Activated naive CD8-positive, alpha-beta T cell (primary cell): ENCODE measurements at regions not wholly inside any gene's neighbourhood (a gene's known extent, or its start where the extent isn't known, plus 50 kb on each side); places are given as distances from the start of the nearest gene placed in this dataset.

ENCODE experiments used
- H3K27ac Mint-ChIP-seq: one replicate; pipeline ENCODE4 v1.8.0; 2021; ENCODE audit warnings: mixed read lengths
- H3K27me3 Mint-ChIP-seq: one replicate; pipeline ENCODE4 v1.8.0; 2021; ENCODE audit warnings: mixed read lengths
- H3K36me3 Mint-ChIP-seq: one replicate; pipeline ENCODE4 v1.8.0; 2021; ENCODE audit warnings: mixed read lengths
- H3K4me1 Mint-ChIP-seq: one replicate; pipeline ENCODE4 v1.8.0; 2021; ENCODE audit warnings: low read depth, mixed read lengths
- H3K4me3 Mint-ChIP-seq: one replicate; pipeline ENCODE4 v1.8.0; 2021; ENCODE audit warnings: mild to moderate bottlenecking, mixed read lengths
- H3K9me3 Mint-ChIP-seq: one replicate; pipeline ENCODE4 v1.8.0; 2021; ENCODE audit warnings: low read depth, mixed read lengths

DNA sequence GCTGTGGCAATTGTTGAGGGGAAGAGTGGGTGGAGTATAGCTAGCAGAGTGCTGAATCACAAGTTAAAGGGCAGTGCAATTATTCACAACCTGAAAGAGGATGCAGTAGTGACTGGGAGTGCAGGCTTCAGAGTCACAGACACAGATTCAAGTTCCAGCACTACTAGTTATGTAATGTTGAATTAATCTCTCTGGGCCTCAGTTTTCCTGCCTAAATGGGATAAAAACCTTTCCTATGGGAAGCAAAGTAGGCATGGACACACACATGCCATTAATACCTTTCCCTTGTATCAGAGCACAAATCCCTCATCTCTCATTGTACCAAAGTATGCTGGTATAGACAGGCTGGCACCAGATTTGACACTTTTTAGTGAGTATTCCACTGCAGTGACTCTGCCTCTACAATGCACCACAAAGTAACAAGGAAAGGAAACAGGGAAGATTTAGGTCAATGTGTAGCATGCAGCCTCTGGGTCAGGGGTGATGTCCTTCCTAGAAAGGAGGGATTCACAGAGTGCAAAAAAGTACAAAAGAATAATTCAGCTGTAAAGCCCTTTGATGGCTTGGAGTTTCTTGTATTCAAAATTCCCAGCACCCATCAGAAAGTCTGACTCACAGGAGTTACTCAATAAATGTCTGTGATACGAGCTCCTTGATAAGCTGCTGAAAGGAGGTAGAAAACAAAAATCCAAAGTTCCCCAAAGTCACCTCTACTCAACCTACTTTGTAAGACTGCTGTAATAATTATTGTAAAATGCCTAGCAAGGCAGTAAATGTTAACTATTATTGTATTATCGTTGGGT is 507.5 kb upstream of the TGFBR2 start:
- no peaks in the 10 kb centered on the region for H3K9me3 Mint-ChIP-seq
- H3K36me3 Mint-ChIP-seq = no peaks in the 10 kb centered on the region
- H3K4me1 Mint-ChIP-seq = peaks cover 7% of the 10 kb centered on the region

DNA sequence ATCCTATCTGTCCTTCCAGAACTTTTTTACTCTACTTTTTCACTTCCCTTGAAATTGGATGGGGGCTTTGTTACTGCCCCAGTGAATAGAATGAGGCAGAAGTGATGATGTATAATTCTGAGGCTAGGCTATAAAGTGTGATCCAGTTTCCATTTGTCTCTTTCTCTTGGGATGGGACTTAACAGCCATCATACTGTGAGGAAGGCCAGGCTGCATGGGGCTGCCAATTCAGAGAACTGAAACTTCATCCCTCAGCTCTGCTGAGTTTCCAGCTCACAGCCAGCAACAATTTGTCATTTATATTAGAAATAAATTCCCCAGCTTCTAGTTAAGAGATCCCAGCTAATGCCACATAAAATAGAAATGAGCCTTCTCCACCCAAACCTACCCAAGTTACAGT is 504.0 kb upstream of the TGFBR2 start:
- no peak overlapping the region for H3K4me3 Mint-ChIP-seq
- H3K4me1 Mint-ChIP-seq = peaks cover 7% of the 10 kb centered on the region
- H3K27me3 Mint-ChIP-seq = peaks cover 2% of the 10 kb centered on the region
- no peak overlapping the region for H3K27ac Mint-ChIP-seq
- peaks cover 7% of the 10 kb centered on the region for H3K36me3 Mint-ChIP-seq
- peaks cover 6% of the 10 kb centered on the region for H3K9me3 Mint-ChIP-seq

More for the DNA sequence above, 507.5 kb upstream of the TGFBR2 start:
- no peak overlapping the region for H3K4me3 Mint-ChIP-seq
- no peaks in the 10 kb centered on the region for H3K27me3 Mint-ChIP-seq
- no peak overlapping the region for H3K27ac Mint-ChIP-seq

DNA sequence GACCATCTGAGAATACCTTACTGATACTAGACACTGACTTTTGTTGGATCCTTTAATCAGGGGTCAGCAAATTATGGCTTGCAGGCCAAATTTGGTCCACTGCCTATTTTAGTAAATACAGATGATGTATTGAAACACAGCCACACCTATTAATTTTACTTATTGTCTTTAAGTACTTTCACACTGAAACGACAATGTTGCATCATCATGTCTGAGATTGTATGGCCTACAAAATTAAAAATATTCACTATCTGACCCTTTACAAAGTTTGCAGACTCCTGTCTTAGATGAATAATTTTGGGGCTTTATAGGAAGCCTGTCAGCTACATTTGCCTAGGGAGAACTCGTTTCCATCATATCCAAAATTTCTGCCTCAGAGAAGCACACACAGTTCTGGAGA is 503.2 kb upstream of the TGFBR2 start:
- Mint-ChIP-seq H3K4me3 (no peak overlapping the region), H3K27me3 (peaks cover 2% of the 10 kb centered on the region)

DNA sequence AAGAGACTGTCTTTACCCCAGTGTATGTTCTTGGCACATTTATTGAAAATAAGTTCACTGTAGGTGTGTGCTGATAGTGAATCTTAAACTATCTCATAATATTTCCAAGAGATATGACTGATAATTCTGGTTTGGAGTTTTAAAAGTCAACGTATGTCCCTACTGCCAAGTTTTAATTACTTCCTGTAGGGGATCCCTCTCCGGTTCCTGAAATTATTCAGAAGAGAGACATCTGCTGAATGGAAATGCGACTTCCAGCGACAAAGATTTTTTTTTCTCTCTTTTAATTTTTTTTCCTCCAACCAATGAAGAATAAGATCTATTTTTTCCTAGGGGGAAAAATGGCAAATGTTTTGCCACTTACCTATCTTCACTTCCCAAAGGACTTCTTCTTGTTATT is 498.9 kb upstream of the TGFBR2 start:
- Mint-ChIP-seq H3K27ac (no peak overlapping the region), H3K27me3 (peaks cover 2% of the 10 kb centered on the region), H3K4me1 (no peaks in the 10 kb centered on the region), H3K36me3 (peaks cover 7% of the 10 kb centered on the region), H3K9me3 (peaks cover 6% of the 10 kb centered on the region), H3K4me3 (no peak overlapping the region)

More for the DNA sequence above, 503.2 kb upstream of the TGFBR2 start:
- Mint-ChIP-seq H3K36me3 (peaks cover 7% of the 10 kb centered on the region), H3K27ac (no peak overlapping the region), H3K9me3 (peaks cover 6% of the 10 kb centered on the region), H3K4me1 (peaks cover 7% of the 10 kb centered on the region)

DNA sequence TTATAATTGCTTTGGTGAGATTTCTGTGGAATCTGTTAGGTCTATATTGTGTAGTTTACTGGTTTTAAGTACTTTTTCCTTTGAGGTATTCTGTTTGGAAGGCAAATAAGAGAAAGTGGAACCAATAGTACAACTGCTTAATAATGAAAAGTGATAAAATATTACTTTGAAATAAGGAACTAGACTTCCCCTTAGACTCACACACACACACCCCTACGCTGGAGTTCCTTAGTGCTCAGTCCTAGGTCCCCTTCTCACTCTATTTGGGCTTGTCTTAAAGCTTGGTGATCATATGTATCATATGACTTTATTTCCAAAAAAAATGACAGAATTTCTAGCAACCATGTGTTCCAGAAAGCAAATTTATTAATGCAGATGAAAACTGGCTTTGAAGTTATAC is 494.0 kb upstream of the TGFBR2 start:
- no peak overlapping the region for H3K27ac Mint-ChIP-seq
- H3K27me3 Mint-ChIP-seq = no peaks in the 10 kb centered on the region
- no peaks in the 10 kb centered on the region for H3K36me3 Mint-ChIP-seq
- H3K4me3 Mint-ChIP-seq = no peak overlapping the region
- peaks cover 7% of the 10 kb centered on the region for H3K4me1 Mint-ChIP-seq
- no peaks in the 10 kb centered on the region for H3K9me3 Mint-ChIP-seq

DNA sequence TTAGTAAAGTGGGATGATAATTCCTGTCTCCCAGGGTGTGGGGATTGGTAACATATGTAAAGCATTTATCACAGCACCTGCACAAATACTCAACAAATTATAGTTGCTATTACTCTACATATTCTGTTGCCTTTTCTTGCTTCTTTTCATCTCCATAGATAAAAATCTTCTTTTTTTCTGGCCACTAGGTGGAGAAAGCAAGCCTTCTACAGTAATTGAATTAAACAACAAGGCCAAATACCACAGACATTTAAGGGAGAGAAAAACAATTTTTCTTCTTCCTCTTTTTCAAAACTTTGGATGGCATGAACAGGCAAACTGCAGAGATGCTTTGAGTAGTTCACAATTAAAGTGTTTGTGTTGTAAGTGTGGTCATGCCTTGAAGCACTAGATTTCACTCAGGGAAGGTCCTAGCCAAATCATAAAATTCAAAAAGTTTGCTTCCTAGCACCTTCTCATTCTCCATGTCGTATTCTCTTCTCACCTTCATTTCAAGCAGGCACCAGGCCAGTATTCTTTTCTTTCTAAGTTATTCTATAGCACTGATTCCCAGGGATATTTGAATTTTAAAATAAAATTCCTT is 493.4 kb upstream of the TGFBR2 start:
- H3K27ac Mint-ChIP-seq = no peak overlapping the region
- no peaks in the 10 kb centered on the region for H3K36me3 Mint-ChIP-seq
- H3K4me3 Mint-ChIP-seq = no peak overlapping the region
- H3K9me3 Mint-ChIP-seq = no peaks in the 10 kb centered on the region
- H3K4me1 Mint-ChIP-seq = peaks cover 7% of the 10 kb centered on the region
- H3K27me3 Mint-ChIP-seq = no peaks in the 10 kb centered on the region

DNA sequence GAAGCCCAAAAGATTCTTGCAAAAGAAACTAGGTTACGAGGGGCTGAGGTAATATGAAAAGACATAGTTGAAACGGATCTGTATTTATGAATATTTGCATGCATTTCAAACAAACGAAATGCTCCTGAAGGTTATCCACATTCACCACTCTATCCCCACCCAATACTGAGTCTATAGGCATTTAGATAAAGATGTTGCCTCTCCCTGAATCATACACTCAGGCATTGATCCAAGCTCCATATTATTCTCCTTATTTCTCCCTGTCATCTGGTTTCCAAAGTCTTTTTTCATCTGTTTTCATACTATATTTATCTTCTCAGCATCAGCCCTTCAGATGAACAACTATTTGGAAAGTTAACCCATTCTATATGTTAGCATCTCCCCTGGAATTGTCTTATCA is 492.5 kb upstream of the TGFBR2 start:
- H3K9me3 Mint-ChIP-seq = no peaks in the 10 kb centered on the region
- no peak overlapping the region for H3K27ac Mint-ChIP-seq
- H3K27me3 Mint-ChIP-seq = no peaks in the 10 kb centered on the region
- peaks cover 7% of the 10 kb centered on the region for H3K4me1 Mint-ChIP-seq
- H3K4me3 Mint-ChIP-seq = no peak overlapping the region
- H3K36me3 Mint-ChIP-seq = no peaks in the 10 kb centered on the region

DNA sequence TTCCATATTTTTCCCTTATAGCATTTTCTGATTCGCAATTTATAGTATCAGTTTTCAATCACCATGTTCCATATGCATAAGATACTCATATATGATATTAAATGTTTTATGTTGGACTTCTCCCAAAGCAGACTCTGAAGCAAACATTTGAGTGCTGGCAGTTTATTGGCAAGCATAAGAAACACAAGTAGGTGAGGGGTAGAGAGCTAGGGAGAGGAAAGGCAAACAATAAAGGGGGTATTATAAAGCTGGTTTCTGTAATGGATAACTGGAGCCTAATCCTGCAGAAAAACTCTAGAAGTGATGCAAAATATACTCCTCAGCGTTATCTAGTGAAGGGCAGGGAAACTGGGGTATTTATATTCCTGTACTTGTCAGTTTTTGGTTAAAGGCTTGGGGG is 491.5 kb upstream of the TGFBR2 start:
- Mint-ChIP-seq H3K4me1 (peaks cover 7% of the 10 kb centered on the region), H3K27me3 (no peaks in the 10 kb centered on the region), H3K9me3 (no peaks in the 10 kb centered on the region), H3K4me3 (no peak overlapping the region), H3K27ac (no peak overlapping the region), H3K36me3 (no peaks in the 10 kb centered on the region)

DNA sequence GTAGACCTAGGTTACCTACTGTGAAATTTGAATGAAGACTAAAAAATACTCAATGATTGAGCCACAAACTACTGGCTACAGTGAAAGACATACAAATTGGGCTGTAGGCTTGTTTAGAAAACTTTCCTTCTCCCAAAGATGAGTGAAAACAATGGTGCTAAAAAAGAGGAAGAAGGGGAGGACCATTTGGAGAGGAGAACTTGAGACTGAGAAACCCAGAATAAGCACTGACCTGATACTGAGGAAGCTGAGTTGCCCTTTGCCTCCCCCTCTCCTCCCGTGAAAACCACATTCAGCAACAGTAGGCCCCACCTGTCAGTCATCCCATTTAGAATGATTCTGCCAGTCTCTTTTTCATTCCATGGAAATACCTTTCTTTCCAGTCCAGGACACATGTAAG is 484.0 kb upstream of the TGFBR2 start:
- Mint-ChIP-seq H3K36me3 (no peaks in the 10 kb centered on the region), H3K27ac (no peak overlapping the region), H3K27me3 (no peaks in the 10 kb centered on the region), H3K4me1 (no peaks in the 10 kb centered on the region), H3K9me3 (no peaks in the 10 kb centered on the region), H3K4me3 (no peak overlapping the region)

DNA sequence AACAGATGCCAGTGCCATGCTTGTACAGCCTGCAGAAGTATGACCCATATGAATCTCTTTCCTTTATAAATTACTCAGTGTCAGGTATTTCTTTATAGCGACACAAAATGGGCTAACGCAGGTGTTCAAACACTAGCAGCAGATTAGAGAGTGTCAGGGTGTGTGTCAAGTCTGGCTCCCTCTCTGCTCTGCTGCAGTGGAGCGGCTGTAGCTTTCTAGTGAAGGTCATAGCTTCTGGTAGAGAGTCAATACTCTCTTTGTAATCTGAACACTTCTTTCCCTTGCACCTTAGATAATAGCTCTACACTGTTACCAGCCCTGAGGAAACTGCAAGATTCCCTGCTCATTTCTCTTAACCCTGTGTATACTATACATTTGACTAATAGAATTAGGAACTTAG is 483.2 kb upstream of the TGFBR2 start:
- Mint-ChIP-seq H3K4me1 (no peaks in the 10 kb centered on the region), H3K4me3 (no peak overlapping the region), H3K36me3 (peaks cover 7% of the 10 kb centered on the region), H3K9me3 (no peaks in the 10 kb centered on the region), H3K27me3 (no peaks in the 10 kb centered on the region), H3K27ac (no peak overlapping the region)

DNA sequence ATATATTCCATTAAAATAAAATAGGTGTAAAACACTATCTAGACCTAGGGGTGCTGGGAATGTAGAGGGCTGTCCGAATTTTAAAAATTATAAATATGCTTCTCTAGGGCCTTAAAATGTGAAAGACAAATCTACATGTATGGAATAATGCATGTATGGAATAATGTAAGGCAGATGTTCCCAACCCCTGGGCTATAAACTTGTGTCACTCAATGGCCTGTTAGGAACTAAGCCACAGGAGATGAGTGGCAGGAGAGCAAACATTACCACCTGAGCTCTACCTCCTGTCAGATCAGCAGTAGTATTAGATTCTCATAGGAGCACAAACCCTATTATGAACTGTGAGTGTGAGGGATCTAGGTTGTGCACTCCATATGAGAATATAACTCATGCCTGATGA is 482.6 kb upstream of the TGFBR2 start:
- no peaks in the 10 kb centered on the region for H3K27me3 Mint-ChIP-seq
- no peak overlapping the region for H3K4me3 Mint-ChIP-seq
- H3K36me3 Mint-ChIP-seq = peaks cover 7% of the 10 kb centered on the region
- H3K27ac Mint-ChIP-seq = no peak overlapping the region
- H3K4me1 Mint-ChIP-seq = no peaks in the 10 kb centered on the region
- H3K9me3 Mint-ChIP-seq = no peaks in the 10 kb centered on the region

DNA sequence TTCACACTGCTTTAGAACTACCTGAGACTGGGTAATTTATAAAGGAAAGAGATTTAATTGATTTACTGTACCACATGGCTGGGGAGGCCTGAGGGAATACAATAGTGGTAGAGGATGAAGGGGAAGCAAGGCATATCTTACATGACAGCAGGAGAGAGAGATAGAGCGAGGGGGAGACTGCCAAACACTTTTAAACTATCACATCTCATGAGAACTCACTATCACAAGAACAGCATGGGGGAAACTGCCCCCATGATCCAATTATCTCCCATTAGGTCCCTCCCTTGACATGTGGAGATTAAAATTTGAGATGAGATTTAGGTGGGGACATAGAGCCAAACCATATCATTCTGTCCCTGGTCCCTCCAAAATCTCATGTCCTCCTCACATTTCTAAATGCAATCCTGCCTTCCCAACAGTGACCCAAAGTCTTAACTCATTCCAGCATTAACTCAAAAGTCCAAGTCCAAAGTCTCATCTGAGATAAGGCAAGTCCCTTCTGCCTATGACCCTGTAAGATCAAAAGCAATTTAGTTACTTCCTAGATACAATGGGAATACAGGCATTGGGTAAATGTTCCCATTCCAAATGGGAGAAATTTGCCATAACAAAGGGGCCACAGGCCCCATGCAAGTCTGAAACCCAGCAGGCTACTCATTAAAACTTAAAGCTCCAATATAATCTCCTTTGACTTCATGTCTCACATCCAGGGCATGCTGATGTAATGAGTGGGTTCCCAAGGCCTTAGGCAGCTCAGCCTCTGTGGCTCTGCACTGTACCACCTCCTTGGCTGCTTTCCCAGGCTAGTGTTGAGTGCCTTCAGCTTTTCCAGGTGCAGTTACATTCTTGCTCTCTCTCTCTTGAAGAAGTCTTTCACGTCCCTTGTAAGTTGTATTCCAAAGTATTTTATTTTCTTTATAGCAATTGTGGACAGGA is 481.7 kb upstream of the TGFBR2 start:
- H3K9me3 Mint-ChIP-seq = no peaks in the 10 kb centered on the region
- no peak overlapping the region for H3K27ac Mint-ChIP-seq
- H3K27me3 Mint-ChIP-seq = no peaks in the 10 kb centered on the region
- peaks cover 7% of the 10 kb centered on the region for H3K36me3 Mint-ChIP-seq
- no peaks in the 10 kb centered on the region for H3K4me1 Mint-ChIP-seq
- no peak overlapping the region for H3K4me3 Mint-ChIP-seq

DNA sequence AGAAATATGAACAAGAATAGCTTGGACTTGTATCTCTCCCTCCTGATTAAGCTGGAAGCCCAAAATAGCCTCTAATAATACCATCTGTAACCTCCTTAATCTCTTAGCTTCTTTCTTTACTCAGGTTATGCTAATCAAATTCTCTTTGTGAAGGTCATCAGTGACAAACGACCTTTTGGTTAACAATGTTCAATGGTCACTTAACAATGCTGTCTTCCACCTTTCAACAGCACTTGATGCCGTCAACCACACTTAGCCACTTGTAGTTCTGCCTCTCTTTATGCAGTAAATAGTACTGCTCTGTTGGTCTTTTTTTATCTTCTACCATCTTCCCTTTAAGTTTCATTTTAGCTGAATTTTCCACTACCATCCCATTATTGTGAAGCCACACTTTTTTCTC is 476.6 kb upstream of the TGFBR2 start:
- Mint-ChIP-seq H3K36me3 (peaks cover 7% of the 10 kb centered on the region), H3K27ac (no peak overlapping the region), H3K27me3 (no peaks in the 10 kb centered on the region), H3K4me1 (no peaks in the 10 kb centered on the region), H3K4me3 (no peak overlapping the region), H3K9me3 (no peaks in the 10 kb centered on the region)

DNA sequence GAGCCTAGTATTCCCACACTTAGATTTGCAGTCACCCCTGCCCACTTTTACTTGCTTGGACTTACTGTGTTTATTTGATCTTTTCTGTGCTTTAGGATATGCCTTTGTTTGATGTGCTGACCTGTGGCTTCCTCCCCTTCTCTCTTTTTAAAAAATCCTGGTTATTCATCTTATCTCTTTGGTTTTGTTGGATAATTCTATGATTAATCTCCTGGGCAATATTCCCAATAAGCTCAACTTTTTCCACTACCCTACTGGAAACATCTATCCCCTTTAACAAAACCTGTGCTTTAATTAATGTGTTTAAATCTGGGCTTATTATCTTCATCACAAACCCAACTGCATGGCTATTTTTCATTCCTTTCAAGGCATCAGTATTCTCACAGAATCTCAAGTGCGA is 476.0 kb upstream of the TGFBR2 start:
- Mint-ChIP-seq H3K4me1 (no peaks in the 10 kb centered on the region), H3K9me3 (no peaks in the 10 kb centered on the region), H3K27me3 (no peaks in the 10 kb centered on the region), H3K4me3 (no peak overlapping the region), H3K27ac (no peak overlapping the region), H3K36me3 (peaks cover 10% of the 10 kb centered on the region)

DNA sequence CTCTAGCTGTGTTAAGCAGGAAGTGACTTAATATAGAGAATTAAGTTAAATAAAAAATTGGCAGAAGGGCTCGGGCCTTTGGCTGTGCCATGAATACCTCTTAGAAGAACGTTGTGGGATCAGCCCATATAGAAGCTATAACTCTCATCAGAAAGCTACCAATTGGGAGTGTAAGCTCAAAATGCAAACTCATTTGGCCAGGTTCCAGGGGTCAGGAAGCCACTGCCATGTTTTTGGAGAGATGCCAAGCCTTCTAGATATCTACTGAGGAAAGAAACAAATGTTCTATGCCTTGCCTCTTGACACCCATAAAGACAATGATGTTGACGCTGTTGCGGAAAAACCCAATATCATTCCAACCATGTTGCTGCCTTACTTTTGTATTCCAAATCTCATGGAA is 475.2 kb upstream of the TGFBR2 start:
- H3K27ac Mint-ChIP-seq = no peak overlapping the region
- H3K4me1 Mint-ChIP-seq = no peaks in the 10 kb centered on the region
- H3K36me3 Mint-ChIP-seq = peaks cover 14% of the 10 kb centered on the region
- peaks cover 4% of the 10 kb centered on the region for H3K9me3 Mint-ChIP-seq
- no peak overlapping the region for H3K4me3 Mint-ChIP-seq
- no peaks in the 10 kb centered on the region for H3K27me3 Mint-ChIP-seq
